Mesenchymal stem cell (in vitro differentiated cells and primary cell): ENCODE measurements at regions not wholly inside any gene's neighbourhood (a gene's known extent, or its start where the extent isn't known, plus 50 kb on each side); places are given as distances from the start of the nearest gene placed in this dataset.

ENCODE experiments used
- DNase-seq: peaks from one replicate; pipeline ENCODE4 v3.0.0-alpha.2; 2013
- H2AFZ ChIP-seq: one replicate; pipeline ENCODE4 v1.6.1; 2013; ENCODE audit warnings: low read depth, mild to moderate bottlenecking, control low read depth, inconsistent platforms, low read length, moderate library complexity
- H2AK5ac ChIP-seq: 2 replicates; pipeline ENCODE4 v1.6.1; 2013; ENCODE audit warnings: low read length, moderate library complexity, mild to moderate bottlenecking, inconsistent platforms; ENCODE audit not compliant: severe bottlenecking
- H2BK120ac ChIP-seq: one replicate; pipeline ENCODE4 v1.6.1; 2013; ENCODE audit warnings: low read depth, mild to moderate bottlenecking, inconsistent platforms, low read length, moderate library complexity
- H2BK12ac ChIP-seq, 2 experiments: one replicate each; pipeline ENCODE4 v1.6.1; 2013; ENCODE audit warnings: inconsistent platforms in 2 of 2, low read length in 2 of 2, mild to moderate bottlenecking in 2 of 2, moderate library complexity in 2 of 2, control low read depth in 1 of 2
- H2BK15ac ChIP-seq: one replicate; pipeline ENCODE4 v1.6.1; 2013; ENCODE audit warnings: mild to moderate bottlenecking, low read depth, inconsistent platforms; ENCODE audit not compliant: poor library complexity, severe bottlenecking
- H2BK5ac ChIP-seq: 2 replicates; pipeline ENCODE4 v1.6.1; 2013; ENCODE audit warnings: low read depth, mild to moderate bottlenecking, low read length, control low read depth, inconsistent platforms; ENCODE audit not compliant: poor library complexity, severe bottlenecking
- H3K14ac ChIP-seq, 2 experiments: one replicate each; pipeline ENCODE4 v1.6.1; 2013; ENCODE audit warnings: inconsistent platforms in 2 of 2, low read length in 2 of 2, control low read depth in 1 of 2, mild to moderate bottlenecking in 1 of 2, moderate library complexity in 1 of 2
- H3K18ac ChIP-seq, 2 experiments: one replicate each; pipeline ENCODE4 v1.6.1; 2013; ENCODE audit warnings: inconsistent platforms in 2 of 2, low read length in 2 of 2, control low read depth in 1 of 2, low read depth in 1 of 2, mild to moderate bottlenecking in 1 of 2
- H3K23ac ChIP-seq, 2 experiments: one replicate each; pipeline ENCODE4 v1.6.1; 2013; ENCODE audit warnings: inconsistent platforms in 2 of 2, low read length in 2 of 2, mild to moderate bottlenecking in 2 of 2, moderate library complexity in 2 of 2, control low read depth in 1 of 2
- H3K27ac ChIP-seq: 2 replicates; pipeline ENCODE4 v1.5.1; 2013; ENCODE audit warnings: mild to moderate bottlenecking, moderate library complexity, low read length, control low read depth, inconsistent platforms; ENCODE audit not compliant: poor library complexity, severe bottlenecking
- H3K27me3 ChIP-seq, 2 experiments: 2 replicates each; pipeline versions ENCODE4 v1.6.1 to v1.7.0; 2013; ENCODE audit warnings: low read length in 2 of 2, mild to moderate bottlenecking in 2 of 2, moderate library complexity in 2 of 2, control low read depth in 1 of 2, inconsistent platforms in 1 of 2; ENCODE audit not compliant: control insufficient read depth in 1 of 2, insufficient read depth in 1 of 2
- H3K36me3 ChIP-seq, 2 experiments: 2 replicates each; pipeline versions ENCODE4 v1.6.1 to v1.7.0; 2013; ENCODE audit warnings: low read length in 2 of 2, control low read depth in 1 of 2, inconsistent platforms in 1 of 2, low read depth in 1 of 2, mild to moderate bottlenecking in 1 of 2; ENCODE audit not compliant: insufficient read depth in 2 of 2, control insufficient read depth in 1 of 2
- H3K4ac ChIP-seq, 2 experiments: one replicate each; pipeline ENCODE4 v1.6.1; 2013; ENCODE audit warnings: inconsistent platforms in 2 of 2, low read length in 2 of 2, mild to moderate bottlenecking in 2 of 2, moderate library complexity in 2 of 2, control low read depth in 1 of 2, low read depth in 1 of 2
- H3K4me1 ChIP-seq: 2 replicates; pipeline ENCODE4 v1.6.1; 2013; ENCODE audit warnings: low read depth, low read length, control low read depth; ENCODE audit not compliant: control insufficient read depth, insufficient read depth
- H3K4me2 ChIP-seq: 2 replicates; pipeline ENCODE4 v1.6.1; 2013; ENCODE audit warnings: low read length, mild to moderate bottlenecking, inconsistent platforms; ENCODE audit not compliant: poor library complexity, severe bottlenecking
- H3K4me3 ChIP-seq, 2 experiments: 2 replicates each; pipeline versions ENCODE4 v1.5.1 to v1.7.0; 2013; ENCODE audit warnings: low read length in 2 of 2, mild to moderate bottlenecking in 2 of 2, control low read depth in 1 of 2, low read depth in 1 of 2; ENCODE audit not compliant: insufficient read depth in 1 of 2
- H3K79me1 ChIP-seq: replicated peaks from 2 replicates; pipeline ENCODE4 v1.6.1; 2013; ENCODE audit warnings: mild to moderate bottlenecking, control low read depth, low read length, inconsistent platforms; ENCODE audit not compliant: poor library complexity, severe bottlenecking
- H3K9ac ChIP-seq: 2 replicates; pipeline ENCODE4 v1.7.0; 2013; ENCODE audit warnings: mild to moderate bottlenecking, low read length, moderate library complexity
- H3K9me3 ChIP-seq: 2 replicates; pipeline ENCODE4 v1.7.0; 2013; ENCODE audit warnings: mild to moderate bottlenecking, low read length; ENCODE audit not compliant: control insufficient read depth
- H4K8ac ChIP-seq: one replicate; pipeline ENCODE4 v1.6.1; 2013; ENCODE audit warnings: inconsistent platforms, mild to moderate bottlenecking, low read length, moderate library complexity
- H4K91ac ChIP-seq: one replicate; pipeline ENCODE4 v1.6.1; 2013; ENCODE audit warnings: mild to moderate bottlenecking, low read length, inconsistent platforms
- WGBS: methylation state at CpG from one replicate; pipeline ENCODE4 v1.1.7; 2013; ENCODE audit warnings: mixed read lengths; 5-methylcytosine and 5-hydroxymethylcytosine counted together

- Histone ChIP-seq H4K8ac (no peak overlapping the region), H4K91ac (no peak overlapping the region), H2BK15ac (no peak overlapping the region), H2AFZ (no peak overlapping the region), H3K23ac (no peak overlapping the region), H2BK12ac (no peak overlapping the region), H3K18ac (no peak overlapping the region), H3K9me3 (peaks cover 7% of the 10 kb centered on the region), H3K4ac (no peak overlapping the region), H3K27me3 (no peaks in the 10 kb centered on the region), H2BK120ac (no peak overlapping the region), H3K9ac (no peak overlapping the region), H3K79me1 (no peaks in the 10 kb centered on the region), H3K27ac (no peak overlapping the region), H2BK5ac (no peak overlapping the region), H2AK5ac (no peak overlapping the region), H3K14ac (no peak overlapping the region), H3K4me2 (no peak overlapping the region), H3K36me3 (no peaks in the 10 kb centered on the region), H3K4me1 (no peaks in the 10 kb centered on the region), H3K4me3 (no peak overlapping the region)
- 81% methylated on average over 9 of the region's 11 CpGs for WGBS
- DNase-seq, result no peak
These were observed 642.9 kb downstream of the ZEB2 start for GRCh38 chr2:143877056-143877455.

DNA sequence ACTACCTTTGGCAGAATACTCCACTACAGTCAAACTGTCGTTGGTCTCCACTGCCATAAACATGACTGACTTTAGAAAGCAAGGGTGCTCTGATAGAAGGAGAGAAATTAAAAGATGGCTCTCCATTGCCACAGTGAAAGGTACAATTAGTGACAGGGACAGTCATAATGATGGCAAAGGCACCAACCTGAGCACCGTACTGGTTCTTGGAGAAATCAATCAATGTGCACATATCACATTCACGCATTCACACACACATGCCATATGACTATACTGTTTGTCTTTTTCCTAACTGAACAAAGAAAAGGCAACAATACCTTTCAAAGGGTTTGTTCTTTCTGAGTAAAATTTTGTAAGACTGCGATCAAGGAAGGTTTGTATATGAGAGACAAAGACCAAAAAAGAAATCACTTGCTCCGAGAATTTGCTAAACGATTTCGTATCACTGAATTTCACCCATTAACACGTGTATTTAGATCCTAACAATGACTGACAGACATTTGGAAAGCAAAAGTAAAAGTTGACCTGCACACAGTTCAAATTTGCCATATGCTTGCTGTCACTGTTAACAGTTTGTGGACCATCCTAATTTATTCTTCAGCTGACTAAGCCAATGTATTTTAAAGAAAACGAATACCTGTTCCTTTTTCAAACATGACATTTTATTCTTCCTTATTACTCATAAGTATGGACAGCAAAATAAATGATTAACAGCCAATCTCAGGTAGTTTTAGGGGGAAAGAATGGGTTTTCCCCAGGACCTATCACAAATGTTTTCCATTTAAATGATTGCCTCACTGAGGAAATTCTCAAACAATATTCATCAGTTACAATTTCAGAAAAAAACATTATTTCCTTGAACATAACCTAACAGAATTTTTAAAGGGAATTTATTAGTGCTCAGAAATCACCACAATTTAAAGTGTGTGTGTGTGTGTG, 644.4 kb downstream of the ZEB2 start:
- Histone ChIP-seq H2BK15ac (no peak overlapping the region), H3K18ac (no peak overlapping the region), H3K9me3 (peaks cover 8% of the 10 kb centered on the region), H2AFZ (no peak overlapping the region), H3K36me3 (no peaks in the 10 kb centered on the region), H2BK120ac (no peak overlapping the region), H4K8ac (no peak overlapping the region), H3K23ac (no peak overlapping the region), H3K27ac (no peak overlapping the region), H4K91ac (no peak overlapping the region), H2BK5ac (no peak overlapping the region), H3K4me1 (no peaks in the 10 kb centered on the region), H3K4me3 (no peak overlapping the region), H3K4ac (no peak overlapping the region), H2AK5ac (no peak overlapping the region), H3K4me2 (no peak overlapping the region), H3K9ac (no peak overlapping the region), H2BK12ac (no peak overlapping the region), H3K27me3 (no peaks in the 10 kb centered on the region), H3K14ac (no peak overlapping the region), H3K79me1 (no peaks in the 10 kb centered on the region)
- no peak for DNase-seq
- WGBS, result 91% methylated on average over 8 of the region's 9 CpGs

- no peak overlapping the region for H3K4ac ChIP-seq
- no peaks in the 10 kb centered on the region for H3K36me3 ChIP-seq
- H2BK5ac ChIP-seq, result no peak overlapping the region
- no peak overlapping the region for H3K9ac ChIP-seq
- no peaks in the 10 kb centered on the region for H3K4me1 ChIP-seq
- H3K79me1 ChIP-seq, result no peaks in the 10 kb centered on the region
- no peak overlapping the region for H4K8ac ChIP-seq
- H2BK15ac ChIP-seq, result no peak overlapping the region
- no peak overlapping the region for H2BK12ac ChIP-seq
- no peak overlapping the region for H3K14ac ChIP-seq
- H3K27ac ChIP-seq, result no peak overlapping the region
- peaks cover 22% of the 10 kb centered on the region for H3K9me3 ChIP-seq
- 98% methylated on average over 3 of the region's 3 CpGs for WGBS
- H4K91ac ChIP-seq, result no peak overlapping the region
- no peak overlapping the region for H3K4me3 ChIP-seq
- H2AK5ac ChIP-seq, result no peak overlapping the region
- H3K23ac ChIP-seq, result no peak overlapping the region
- H2BK120ac ChIP-seq, result no peak overlapping the region
- H2AFZ ChIP-seq, result no peak overlapping the region
- no peak overlapping the region for H3K4me2 ChIP-seq
- no peak for DNase-seq
- H3K18ac ChIP-seq, result no peak overlapping the region
- H3K27me3 ChIP-seq, result no peaks in the 10 kb centered on the region
These were observed 646.0 kb downstream of the ZEB2 start for GRCh38 chr2:143873886-143874285.

- Histone ChIP-seq H2BK15ac (no peak overlapping the region), H2BK120ac (no peak overlapping the region), H3K14ac (no peak overlapping the region), H3K4ac (no peak overlapping the region), H3K4me2 (no peak overlapping the region), H3K36me3 (no peaks in the 10 kb centered on the region), H2BK5ac (no peak overlapping the region), H2BK12ac (no peak overlapping the region), H3K9ac (no peak overlapping the region), H3K4me3 (no peak overlapping the region), H3K18ac (no peak overlapping the region), H3K4me1 (no peaks in the 10 kb centered on the region), H2AFZ (no peak overlapping the region), H4K8ac (no peak overlapping the region), H3K23ac (no peak overlapping the region), H3K79me1 (no peaks in the 10 kb centered on the region), H3K27me3 (no peaks in the 10 kb centered on the region), H2AK5ac (no peak overlapping the region), H4K91ac (no peak overlapping the region), H3K27ac (no peak overlapping the region), H3K9me3 (peaks cover 22% of the 10 kb centered on the region)
- WGBS, result no CpG with 5 or more reads among the region's 1 CpG
- DNase-seq, result no peak
These were observed 649.2 kb downstream of the ZEB2 start for GRCh38 chr2:143870696-143871095.
